Activated CD4-positive, alpha-beta T cell treated with anti-CD3 and anti-CD28 coated beads, Interleukin-2, amount 10 ng/mL, durations not matched to agents 7 days and 5 days (primary cell): ENCODE measurements at regions not wholly inside any gene's neighbourhood (a gene's known extent, or its start where the extent isn't known, plus 50 kb on each side); places are given as distances from the start of the nearest gene placed in this dataset.
"Not testable (repeated sequence)": the region's sequence is repeated elsewhere in the genome, so short reads cannot be mapped to it uniquely, and the experiment has no call there.

Experiments used
- CTCF ChIA-PET: fragments of 350-600 bp; sonication (Branson Sonifier 250); formaldehyde crosslinking; loops from one replicate; lab custom pipeline; 2021; ENCODE audit warnings: antibody characterized with exemption; lab: Charles Lee
- POLR2A ChIA-PET: fragments of 350-600 bp; sonication (Branson Sonifier 250); formaldehyde crosslinking; loops from one replicate; lab custom pipeline; 2021; ENCODE audit warnings: antibody characterized with exemption; lab: Charles Lee
- DNase-seq: peaks from one replicate; pipeline ENCODE4 v3.0.0-alpha.2; 2020
- H3K27ac Mint-ChIP-seq: one replicate; pipeline ENCODE4 v1.8.0; 2021; ENCODE audit warnings: mild to moderate bottlenecking, moderate library complexity, mixed read lengths
- H3K27me3 Mint-ChIP-seq: one replicate; pipeline ENCODE4 v1.8.0; 2021; ENCODE audit warnings: mixed read lengths
- H3K36me3 Mint-ChIP-seq: one replicate; pipeline ENCODE4 v1.8.0; 2021; ENCODE audit warnings: low read depth, mixed read lengths
- H3K4me1 Mint-ChIP-seq: one replicate; pipeline ENCODE4 v1.8.0; 2021; ENCODE audit warnings: mixed read lengths
- H3K4me3 Mint-ChIP-seq: one replicate; pipeline ENCODE4 v1.8.0; 2021; ENCODE audit warnings: mild to moderate bottlenecking, moderate library complexity, mixed read lengths
- H3K9me3 Mint-ChIP-seq: one replicate; pipeline ENCODE4 v1.8.0; 2021; ENCODE audit warnings: mixed read lengths

DNA sequence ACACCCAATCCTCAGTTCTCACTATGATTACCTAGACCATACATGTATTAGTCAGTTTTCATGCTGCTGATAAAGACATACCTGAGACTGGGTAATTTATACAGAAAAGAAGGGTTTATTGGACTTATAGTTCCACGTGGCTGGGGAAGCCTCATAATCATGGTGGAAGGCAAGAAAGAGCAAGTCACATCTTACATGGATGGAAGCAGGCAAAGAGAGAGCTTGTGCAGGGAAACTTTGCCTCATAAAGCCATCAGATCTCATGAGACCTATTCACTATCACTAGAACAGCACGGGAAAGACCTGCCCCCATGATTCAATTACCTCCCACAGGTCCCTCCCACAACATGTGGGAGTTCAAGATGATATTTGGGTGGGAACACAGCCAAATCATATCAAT lies 79.5 kb upstream of the FGGY start:
- H3K27me3 Mint-ChIP-seq, CTCF ChIA-PET, H3K4me3 Mint-ChIP-seq, DNase-seq, H3K36me3 Mint-ChIP-seq, H3K27ac Mint-ChIP-seq, H3K4me1 Mint-ChIP-seq, H3K9me3 Mint-ChIP-seq: not testable (repeated sequence)
- POLR2A ChIA-PET: interaction anchor here (0.6 kb wide), 1 partner anchor 1890 kb away, joined by 4 read pairs; no protein-coding TSS in a partner anchor

DNA sequence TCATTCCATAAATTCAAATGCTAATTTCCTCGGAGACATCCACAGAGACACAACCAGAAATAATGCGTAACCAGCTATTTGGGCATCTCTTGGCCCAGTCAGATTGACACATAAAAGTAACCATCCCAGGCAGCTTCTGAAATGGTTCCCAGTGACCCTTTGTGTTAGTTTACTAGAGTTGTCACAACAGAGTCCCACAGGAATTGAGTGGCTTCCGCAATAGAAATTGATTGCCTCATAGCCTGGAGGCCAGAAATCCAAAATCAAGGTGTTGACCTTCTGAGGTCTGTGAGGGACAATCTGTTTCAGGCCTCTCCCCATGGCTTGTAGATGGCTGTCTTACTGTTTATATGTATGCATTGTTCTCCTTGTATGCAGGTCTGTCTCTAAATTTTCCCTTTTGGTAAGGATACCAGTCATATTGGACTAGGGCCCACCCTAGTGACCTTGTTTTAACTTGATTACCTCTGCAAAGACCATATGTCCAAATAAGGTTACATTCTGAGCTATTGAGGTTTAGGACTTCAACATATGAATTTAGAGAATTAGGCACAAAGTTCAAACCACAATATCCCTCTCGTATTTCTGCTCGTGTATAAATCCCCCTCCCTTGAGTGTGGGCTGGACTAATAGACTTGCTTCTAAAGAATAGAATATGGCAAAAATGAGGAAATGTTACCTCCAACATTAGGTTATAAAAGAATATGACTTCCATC lies 78.2 kb upstream of the FGGY start:
- H3K9me3 Mint-ChIP-seq: peaks cover 5% of the 10 kb centered on the region
- ChIA-PET CTCF (interaction anchor here (0.8 to 1.6 kb wide), 2 partner anchors 11 to 19 kb away, joined by 3 read pairs; no protein-coding TSS in a partner anchor), POLR2A (no interaction called here)
- no peak overlapping the region for H3K27ac Mint-ChIP-seq
- H3K27me3 Mint-ChIP-seq: no peaks in the 10 kb centered on the region
- no peaks in the 10 kb centered on the region for H3K36me3 Mint-ChIP-seq
- H3K4me3 Mint-ChIP-seq: no peak overlapping the region
- H3K4me1 Mint-ChIP-seq: no peaks in the 10 kb centered on the region
- no peak for DNase-seq

- Mint-ChIP-seq H3K27me3 (no peaks in the 10 kb centered on the region), H3K36me3 (no peaks in the 10 kb centered on the region), H3K9me3 (peaks cover 5% of the 10 kb centered on the region), H3K4me1 (no peaks in the 10 kb centered on the region), H3K27ac (no peak overlapping the region), H3K4me3 (no peak overlapping the region)
- DNase-seq: no peak
- ChIA-PET CTCF (interaction anchor here (0.5 to 1.6 kb wide), 2 partner anchors 18 to 633 kb away, joined by 3 read pairs; no protein-coding TSS in a partner anchor), POLR2A (no interaction called here)
Measured at GRCh38 chr1:59219916-59220315, 77.0 kb upstream of the FGGY start.

- POLR2A ChIA-PET: no interaction called here
- H3K27me3 Mint-ChIP-seq: no peaks in the 10 kb centered on the region
- H3K36me3 Mint-ChIP-seq: no peaks in the 10 kb centered on the region
- no peak overlapping the region for H3K4me3 Mint-ChIP-seq
- H3K4me1 Mint-ChIP-seq: no peaks in the 10 kb centered on the region
- H3K27ac Mint-ChIP-seq: no peak overlapping the region
- peaks cover 5% of the 10 kb centered on the region for H3K9me3 Mint-ChIP-seq
- no peak for DNase-seq
- CTCF ChIA-PET: interaction anchor here (1.6 kb wide), 1 partner anchor 17 kb away, joined by 3 read pairs; no protein-coding TSS in a partner anchor
Measured at GRCh38 chr1:59220356-59220755, 76.5 kb upstream of the FGGY start.

DNA sequence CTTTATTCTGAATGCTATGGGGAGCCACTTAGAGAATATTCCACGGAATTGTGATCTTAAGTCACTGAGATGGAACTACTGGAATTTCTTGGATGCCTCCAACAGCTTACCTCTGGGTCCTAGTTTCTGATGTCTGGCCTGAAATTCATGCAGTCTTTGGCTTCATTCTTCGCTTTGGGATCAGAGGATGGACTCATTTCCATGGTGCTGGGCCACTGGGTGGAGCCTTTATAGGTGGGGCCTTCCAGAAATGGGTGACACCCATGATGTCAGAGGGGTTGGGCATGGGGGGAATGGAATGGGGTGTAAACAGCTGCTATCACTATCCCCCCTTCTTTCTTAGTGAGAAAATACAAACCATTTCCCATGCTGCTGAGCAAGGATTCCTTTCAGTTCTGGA lies 73.7 kb upstream of the FGGY start:
- CTCF ChIA-PET: interaction anchor here (0.6 kb wide), 1 partner anchor 514 kb away, joined by 3 read pairs; no protein-coding TSS in a partner anchor
- Mint-ChIP-seq H3K9me3 (no peaks in the 10 kb centered on the region), H3K4me1 (no peaks in the 10 kb centered on the region), H3K36me3 (no peaks in the 10 kb centered on the region), H3K27ac (no peak overlapping the region), H3K27me3 (no peaks in the 10 kb centered on the region), H3K4me3 (no peak overlapping the region)
- POLR2A ChIA-PET: no interaction called here
- DNase-seq: no peak

- ChIA-PET POLR2A (no interaction called here), CTCF (interaction anchor here (1.5 to 2.7 kb wide), 4 partner anchors 9 to 25 kb away, joined by 3 to 8 read pairs (median 5); no protein-coding TSS in a partner anchor)
- Mint-ChIP-seq H3K27me3 (no peaks in the 10 kb centered on the region), H3K36me3 (no peaks in the 10 kb centered on the region), H3K27ac (no peak overlapping the region), H3K9me3 (no peaks in the 10 kb centered on the region), H3K4me3 (no peak overlapping the region), H3K4me1 (no peaks in the 10 kb centered on the region)
- DNase-seq: no peak
Measured at GRCh38 chr1:59223989-59224634, 72.8 kb upstream of the FGGY start.

DNA sequence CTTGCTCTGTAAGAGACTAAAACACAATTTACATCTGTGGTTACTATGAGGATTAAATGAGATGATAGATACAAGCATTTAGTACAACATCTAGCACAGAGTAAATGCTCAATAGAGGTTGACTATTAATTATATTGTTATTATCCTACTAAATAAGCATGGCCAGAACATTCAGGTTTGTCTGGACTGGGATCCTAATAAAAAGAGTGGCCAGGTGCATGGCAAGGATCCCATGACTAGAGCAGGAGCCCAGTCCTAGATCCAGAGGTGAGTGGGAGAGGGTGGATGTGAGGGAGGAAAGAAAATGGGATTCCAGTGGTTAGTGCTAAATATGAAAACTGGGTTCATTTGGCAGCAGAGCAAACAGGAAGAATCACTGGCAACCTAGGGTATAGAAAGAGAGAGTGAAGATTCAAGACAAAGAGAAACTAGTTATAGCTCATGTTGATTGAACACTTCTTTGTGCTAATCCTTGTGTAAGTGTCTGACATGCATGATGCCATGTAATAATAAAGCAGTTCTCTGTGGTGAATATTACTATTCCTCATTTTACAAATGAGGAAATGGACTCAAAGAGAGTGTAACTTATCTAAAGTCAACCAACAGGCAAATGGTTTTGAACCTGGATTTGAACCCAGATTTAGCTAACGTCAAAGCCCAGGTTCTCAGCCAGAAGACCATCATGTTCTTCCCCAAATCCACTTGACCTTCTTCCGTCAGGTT lies 71.1 kb upstream of the FGGY start:
- H3K27me3 Mint-ChIP-seq: no peaks in the 10 kb centered on the region
- DNase-seq: no peak
- H3K4me1 Mint-ChIP-seq: no peaks in the 10 kb centered on the region
- H3K27ac Mint-ChIP-seq: peak overlapping the region; percentile 21
- CTCF ChIA-PET: interaction anchor here (1.8 to 2.7 kb wide), 2 partner anchors 10 to 13 kb away, joined by 4 to 8 read pairs; no protein-coding TSS in a partner anchor
- POLR2A ChIA-PET: no interaction called here
- no peaks in the 10 kb centered on the region for H3K36me3 Mint-ChIP-seq
- H3K4me3 Mint-ChIP-seq: no peak overlapping the region
- H3K9me3 Mint-ChIP-seq: no peaks in the 10 kb centered on the region

DNA sequence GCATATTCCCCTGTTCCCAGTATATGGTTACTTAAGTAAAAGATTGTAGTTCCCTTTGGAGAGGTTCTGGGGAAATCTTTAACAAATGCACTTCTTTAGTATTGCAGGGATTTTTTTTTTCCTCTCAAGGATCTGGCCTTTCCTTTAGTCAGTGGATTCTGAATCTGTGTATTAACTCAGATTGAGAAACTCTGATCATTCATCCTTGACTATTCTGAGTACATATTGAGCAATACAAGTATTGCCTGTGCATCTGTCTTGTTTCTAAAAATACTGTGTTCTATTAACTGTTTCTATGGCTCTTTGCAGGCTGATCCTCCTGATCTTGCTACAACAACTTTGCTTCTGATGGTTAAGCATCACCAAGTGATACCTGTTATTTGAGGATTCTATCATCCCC lies 67.8 kb upstream of the FGGY start:
- Mint-ChIP-seq H3K4me3 (no peak overlapping the region), H3K9me3 (no peaks in the 10 kb centered on the region), H3K27ac (no peak overlapping the region), H3K27me3 (no peaks in the 10 kb centered on the region), H3K4me1 (no peaks in the 10 kb centered on the region), H3K36me3 (no peaks in the 10 kb centered on the region)
- POLR2A ChIA-PET: no interaction called here
- CTCF ChIA-PET: interaction anchor here (1.5 kb wide), 1 partner anchor 11 kb away, joined by 3 read pairs; no protein-coding TSS in a partner anchor
- DNase-seq: no peak

GRCh38 chr1:59230622-59231021 lies 66.3 kb upstream of the FGGY start:
- H3K4me3 Mint-ChIP-seq: no peak overlapping the region
- no peaks in the 10 kb centered on the region for H3K9me3 Mint-ChIP-seq
- H3K36me3 Mint-ChIP-seq: no peaks in the 10 kb centered on the region
- no peaks in the 10 kb centered on the region for H3K4me1 Mint-ChIP-seq
- POLR2A ChIA-PET: no interaction called here
- DNase-seq: no peak
- CTCF ChIA-PET: interaction anchor here (0.6 to 1.5 kb wide), 3 partner anchors 12 to 437 kb away, joined by 3 read pairs; no protein-coding TSS in a partner anchor
- no peaks in the 10 kb centered on the region for H3K27me3 Mint-ChIP-seq
- H3K27ac Mint-ChIP-seq: no peak overlapping the region

- H3K4me3 Mint-ChIP-seq: no peak overlapping the region
- ChIA-PET POLR2A (no interaction called here), CTCF (no interaction called here)
- H3K9me3 Mint-ChIP-seq: no peaks in the 10 kb centered on the region
- no peak for DNase-seq
- H3K4me1 Mint-ChIP-seq: no peaks in the 10 kb centered on the region
- peaks cover 2% of the 10 kb centered on the region for H3K27me3 Mint-ChIP-seq
- H3K36me3 Mint-ChIP-seq: no peaks in the 10 kb centered on the region
- no peak overlapping the region for H3K27ac Mint-ChIP-seq
Measured at GRCh38 chr1:59232216-59232615, 64.7 kb upstream of the FGGY start.

DNA sequence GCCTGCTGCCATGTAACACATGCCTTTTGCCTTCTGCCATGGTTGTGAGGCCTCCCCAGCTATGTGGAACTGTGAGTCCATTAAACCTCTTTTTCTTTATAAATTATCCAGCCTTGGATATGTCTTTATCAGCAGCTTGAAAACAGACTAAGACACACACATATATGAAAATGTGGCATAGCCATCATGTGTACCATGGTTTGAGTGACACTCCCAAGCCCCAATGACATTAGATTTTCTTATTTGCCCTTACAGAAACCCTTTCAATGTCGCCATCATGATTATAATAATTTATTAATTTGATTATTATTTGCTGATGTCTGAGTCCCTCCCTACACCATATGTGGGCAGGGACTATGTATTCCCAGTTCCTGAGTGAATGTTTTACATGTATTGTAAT lies 63.5 kb upstream of the FGGY start:
- no peak for DNase-seq
- Mint-ChIP-seq H3K36me3 (no peaks in the 10 kb centered on the region), H3K27ac (no peak overlapping the region), H3K27me3 (peaks cover 2% of the 10 kb centered on the region), H3K4me1 (no peaks in the 10 kb centered on the region), H3K9me3 (no peaks in the 10 kb centered on the region), H3K4me3 (no peak overlapping the region)
- ChIA-PET POLR2A (no interaction called here), CTCF (no interaction called here)

DNA sequence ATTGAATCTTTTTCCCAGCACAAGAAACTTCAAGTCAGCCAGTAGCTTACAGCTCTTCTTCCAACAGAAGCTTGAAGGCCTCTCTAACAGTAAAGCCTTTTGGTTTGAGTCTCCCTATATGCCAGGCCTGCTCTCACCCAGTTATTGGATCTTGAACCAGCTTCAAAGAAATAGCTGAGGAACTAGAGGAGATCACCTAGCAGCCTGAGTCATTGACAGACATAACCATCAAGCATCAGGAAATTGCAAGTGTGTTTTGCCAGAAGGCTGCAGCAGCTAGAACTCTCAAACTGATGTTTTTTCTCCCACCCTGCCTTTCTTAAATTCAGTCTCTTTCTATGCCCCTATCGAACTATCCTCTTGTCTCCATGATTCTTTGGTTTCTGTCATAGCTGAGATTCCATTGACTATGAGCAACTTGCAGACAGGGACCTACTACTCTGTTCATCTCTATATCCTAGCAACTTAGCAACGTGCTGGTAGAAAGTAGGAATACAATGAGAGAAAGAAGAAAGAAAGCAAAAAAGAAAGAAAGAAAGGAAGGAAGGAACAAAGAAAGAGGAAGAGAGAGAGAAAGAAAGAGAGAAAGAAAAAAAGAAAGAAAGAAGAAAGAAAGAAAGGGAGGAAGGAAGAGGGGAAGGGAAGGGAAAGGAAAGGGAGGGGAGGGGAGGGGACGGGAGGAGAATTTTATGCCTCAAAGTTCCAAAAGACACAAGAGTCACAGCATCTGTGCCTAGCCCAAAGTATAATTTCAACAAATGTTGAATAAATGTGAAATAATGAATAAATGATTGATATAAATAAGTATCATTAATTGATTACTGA lies 60.0 kb upstream of the FGGY start:
- Mint-ChIP-seq H3K27me3 (peaks cover 6% of the 10 kb centered on the region), H3K4me3 (no peak overlapping the region), H3K36me3 (no peaks in the 10 kb centered on the region), H3K4me1 (no peaks in the 10 kb centered on the region), H3K27ac (no peak overlapping the region), H3K9me3 (no peaks in the 10 kb centered on the region)
- POLR2A ChIA-PET: interaction anchor here (0.9 kb wide), 1 partner anchor 188 kb away, joined by 3 read pairs; no protein-coding TSS in a partner anchor
- DNase-seq: no peak
- CTCF ChIA-PET: interaction anchor here (0.8 to 1.4 kb wide), 2 partner anchors 10 to 17 kb away, joined by 3 read pairs; no protein-coding TSS in a partner anchor
